ENCODE measurements at regions not wholly inside any gene's neighbourhood (a gene's known extent, or its start where the extent isn't known, plus 50 kb on each side); places are given as distances from the start of the nearest gene placed in this dataset.
"Not testable (repeated sequence)": the region's sequence is repeated elsewhere in the genome, so short reads cannot be mapped to it uniquely, and the experiment has no call there.

DNA sequence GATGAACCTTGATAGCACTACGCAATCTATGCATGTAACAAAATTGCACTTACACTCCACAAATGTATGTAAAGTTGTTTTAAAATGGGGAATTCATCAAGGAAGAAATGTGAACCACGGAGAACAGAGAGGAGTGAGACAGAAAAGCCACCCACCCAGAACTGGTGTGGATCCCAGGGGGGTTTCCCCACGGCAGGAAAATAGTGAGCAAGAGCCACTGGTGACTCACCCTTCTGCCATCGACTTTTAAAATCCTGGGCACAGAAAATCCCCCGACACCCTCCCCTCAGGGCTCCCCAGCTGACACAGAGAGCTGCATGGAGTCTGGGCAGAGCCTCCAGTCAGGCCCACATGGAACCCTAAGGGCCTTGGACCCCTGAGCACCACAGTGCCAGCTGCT is 146.0 kb upstream of the POTED start:
- H2AK9ac ChIP-seq (replicated peaks; ENCODE audit: low read depth, low read length, poor library complexity); CTCF ChIA-PET; H4K5ac ChIP-seq (ENCODE audit: low read depth, low read length); H3K4ac ChIP-seq (ENCODE audit: low read depth, low read length); H3K27me3 ChIP-seq (ENCODE audit: control insufficient read depth, insufficient read depth, low read length); H4K20me1 ChIP-seq (ENCODE audit: insufficient read depth, low read length); H2AK5ac ChIP-seq (ENCODE audit: low read depth, low read length); BruUV-seq (replicated peaks); H3K56ac ChIP-seq (ENCODE audit: extremely low read depth, insufficient read depth, low read length); H3K18ac ChIP-seq (ENCODE audit: low read depth, low read length); DNase-seq; H3K4me2 ChIP-seq (ENCODE audit: low read depth, low read length); intact Hi-C loops (cut with micrococcal nuclease); H2BK5ac ChIP-seq (ENCODE audit: low read depth, low read length, poor library complexity, severe bottlenecking); POLR2A ChIA-PET (ENCODE audit: unreplicated experiment); H3K14ac ChIP-seq (replicated peaks; ENCODE audit: low read depth, low read length); H4K91ac ChIP-seq (ENCODE audit: insufficient read depth, low read depth, low read length); H3K79me1 ChIP-seq (ENCODE audit: low read depth in 1 of 2, low read length in 2 of 2); dilution Hi-C loops (cut with HindIII; ENCODE audit: low sequenced_read_pairs, unreplicated experiment); in situ Hi-C loops (cut with MboI; ENCODE audit: low sequenced_read_pairs); H2BK120ac ChIP-seq (ENCODE audit: low read depth, low read length); H3K9ac ChIP-seq (ENCODE audit: low read depth, low read length); H2AFZ ChIP-seq (replicated peaks; ENCODE audit: low read length, poor library complexity); H3K4me3 ChIP-seq (ENCODE audit: insufficient read depth, low read depth, low read length); ATAC-seq (ENCODE audit: low read depth); H3K9me3 ChIP-seq (ENCODE audit: control insufficient read depth, insufficient read depth, low read length); H2BK20ac ChIP-seq (ENCODE audit: low read depth, low read length); H3K4me1 ChIP-seq (ENCODE audit: control insufficient read depth, insufficient read depth, low read length); H3K23ac ChIP-seq (ENCODE audit: low read depth, low read length); H3K36me3 ChIP-seq (ENCODE audit: control insufficient read depth, insufficient read depth, low read length); H2BK15ac ChIP-seq (ENCODE audit: low read depth, low read length); H4K8ac ChIP-seq (ENCODE audit: low read depth in 2 of 2, low read length in 2 of 2); H3K27ac ChIP-seq (ENCODE audit: insufficient read depth, low read length); H3K9me1 ChIP-seq (ENCODE audit: insufficient read depth, low read length): not testable (repeated sequence)
- WGBS, 2 experiments (ENCODE audit: extremely low coverage in 2 of 2, insufficient read length in 1 of 2) = no CpG with 5 or more reads among the region's 5 CpGs

Small RNA genes in the stretch of these regions (microRNA-seq; reads per million reads assigned to microRNA genes)
- 0 reads per million in 2 experiments for gene MIR3156-3 (ENCODE audit: insufficient read depth in 1 of 2, insufficient read length in 1 of 2, unreplicated experiment in 1 of 2)

Small RNA genes in the stretch of these regions (small RNA-seq; reads per million reads assigned to genes)
- gene MIR3156-3 = 0 reads per million in 5 experiments

All from IMR-90 (cell line).